Duodenal mucosa (tissue), 2 donors: ENCODE measurements at regions not wholly inside any gene's neighbourhood (a gene's known extent, or its start where the extent isn't known, plus 50 kb on each side); places are given as distances from the start of the nearest gene placed in this dataset.

Experiments
- H3K27ac ChIP-seq: one replicate; pipeline ENCODE4 v1.7.0; 2013; ENCODE audit warnings: low read depth, low read length
- H3K27me3 ChIP-seq, 2 donors: one replicate each; pipeline ENCODE4 v1.7.0; 2013; ENCODE audit warnings: low read length in 2 of 2, control low read depth in 1 of 2; ENCODE audit not compliant: insufficient read depth in 2 of 2, control insufficient read depth in 1 of 2
- H3K36me3 ChIP-seq, 2 donors: one replicate each; pipeline ENCODE4 v1.7.0; 2013; ENCODE audit warnings: low read length in 2 of 2, control low read depth in 1 of 2; ENCODE audit not compliant: insufficient read depth in 2 of 2, control insufficient read depth in 1 of 2
- H3K4me1 ChIP-seq, 2 donors: one replicate each; pipeline ENCODE4 v1.7.0; 2013; ENCODE audit warnings: low read length in 2 of 2, control low read depth in 1 of 2; ENCODE audit not compliant: insufficient read depth in 2 of 2, control insufficient read depth in 1 of 2
- H3K4me3 ChIP-seq, 2 donors: one replicate each; pipeline ENCODE4 v1.7.0; 2013; ENCODE audit warnings: low read length in 2 of 2, low read depth in 1 of 2
- H3K9ac ChIP-seq, 2 donors: one replicate each; pipeline ENCODE4 v1.7.0; 2013; ENCODE audit warnings: low read length in 2 of 2, low read depth in 1 of 2
- H3K9me3 ChIP-seq, 2 donors: one replicate each; pipeline ENCODE4 v1.7.0; 2013; ENCODE audit warnings: low read length in 2 of 2, control low read depth in 1 of 2; ENCODE audit not compliant: control insufficient read depth in 1 of 2

- H3K27me3 ChIP-seq: no peaks in the 10 kb centered on the region
- H3K36me3 ChIP-seq: no peaks in the 10 kb centered on the region
- no peaks in the 10 kb centered on the region for H3K9me3 ChIP-seq
- H3K27ac ChIP-seq: no peak overlapping the region
- H3K4me3 ChIP-seq: no peak overlapping the region
- H3K4me1 ChIP-seq: no peaks in the 10 kb centered on the region
- no peak overlapping the region for H3K9ac ChIP-seq
Measured at GRCh38 chr4:137468836-137469235, 63.5 kb downstream of the PCDH18 start.

- H3K9me3 ChIP-seq: peaks cover 0 to 3% of the 10 kb centered on the region in 2 donors
- H3K4me3 ChIP-seq: no peak overlapping the region
- H3K9ac ChIP-seq: no peak overlapping the region
- H3K27me3 ChIP-seq: no peaks in the 10 kb centered on the region
- no peak overlapping the region for H3K27ac ChIP-seq
- no peaks in the 10 kb centered on the region for H3K36me3 ChIP-seq
- no peaks in the 10 kb centered on the region for H3K4me1 ChIP-seq
Measured at GRCh38 chr4:137467537-137467936, 64.8 kb downstream of the PCDH18 start.

- H3K27me3 ChIP-seq: no peaks in the 10 kb centered on the region
- no peak overlapping the region for H3K9ac ChIP-seq
- H3K4me3 ChIP-seq: no peak overlapping the region
- no peaks in the 10 kb centered on the region for H3K36me3 ChIP-seq
- H3K27ac ChIP-seq: no peak overlapping the region
- no peaks in the 10 kb centered on the region for H3K4me1 ChIP-seq
- peaks cover 0 to 3% of the 10 kb centered on the region in 2 donors for H3K9me3 ChIP-seq
Measured at GRCh38 chr4:137463377-137464003, 68.8 kb downstream of the PCDH18 start.

- H3K9me3 ChIP-seq: no peaks in the 10 kb centered on the region
- H3K9ac ChIP-seq: no peak overlapping the region
- no peak overlapping the region for H3K27ac ChIP-seq
- H3K27me3 ChIP-seq: no peaks in the 10 kb centered on the region
- H3K4me1 ChIP-seq: no peaks in the 10 kb centered on the region
- no peaks in the 10 kb centered on the region for H3K36me3 ChIP-seq
- H3K4me3 ChIP-seq: no peak overlapping the region
Measured at GRCh38 chr4:137455647-137456321, 76.5 kb downstream of the PCDH18 start.

GRCh38 chr4:137454767-137455166 lies 77.5 kb downstream of the PCDH18 start:
- Histone ChIP-seq H3K9ac (no peak overlapping the region), H3K36me3 (no peaks in the 10 kb centered on the region), H3K9me3 (no peaks in the 10 kb centered on the region), H3K4me3 (no peak overlapping the region), H3K27me3 (no peaks in the 10 kb centered on the region), H3K27ac (no peak overlapping the region), H3K4me1 (no peaks in the 10 kb centered on the region)

GRCh38 chr4:137452799-137453198 lies 79.5 kb downstream of the PCDH18 start:
- Histone ChIP-seq H3K36me3 (no peaks in the 10 kb centered on the region), H3K4me3 (no peak overlapping the region), H3K9ac (no peak overlapping the region), H3K27ac (no peak overlapping the region), H3K9me3 (no peaks in the 10 kb centered on the region), H3K4me1 (no peaks in the 10 kb centered on the region), H3K27me3 (no peaks in the 10 kb centered on the region)

- Histone ChIP-seq H3K4me3 (no peak overlapping the region), H3K27ac (no peak overlapping the region), H3K4me1 (no peaks in the 10 kb centered on the region), H3K9ac (no peak overlapping the region), H3K27me3 (no peaks in the 10 kb centered on the region), H3K9me3 (no peaks in the 10 kb centered on the region), H3K36me3 (no peaks in the 10 kb centered on the region)
Measured at GRCh38 chr4:137451172-137451825, 81.0 kb downstream of the PCDH18 start.

GRCh38 chr4:137448402-137448801 lies 83.9 kb downstream of the PCDH18 start:
- no peaks in the 10 kb centered on the region for H3K27me3 ChIP-seq
- no peaks in the 10 kb centered on the region for H3K4me1 ChIP-seq
- H3K27ac ChIP-seq: no peak overlapping the region
- no peaks in the 10 kb centered on the region for H3K9me3 ChIP-seq
- no peaks in the 10 kb centered on the region for H3K36me3 ChIP-seq
- no peak overlapping the region for H3K9ac ChIP-seq
- H3K4me3 ChIP-seq: no peak overlapping the region

GRCh38 chr4:137446071-137446470 lies 86.2 kb downstream of the PCDH18 start:
- Histone ChIP-seq H3K4me1 (no peaks in the 10 kb centered on the region), H3K9me3 (no peaks in the 10 kb centered on the region), H3K27ac (no peak overlapping the region), H3K4me3 (no peak overlapping the region), H3K27me3 (no peaks in the 10 kb centered on the region), H3K9ac (no peak overlapping the region), H3K36me3 (no peaks in the 10 kb centered on the region)

GRCh38 chr4:137443031-137443800 lies 89.1 kb downstream of the PCDH18 start:
- H3K4me1 ChIP-seq: no peaks in the 10 kb centered on the region
- H3K27me3 ChIP-seq: no peaks in the 10 kb centered on the region
- no peak overlapping the region for H3K4me3 ChIP-seq
- no peak overlapping the region for H3K27ac ChIP-seq
- no peaks in the 10 kb centered on the region for H3K9me3 ChIP-seq
- H3K9ac ChIP-seq: no peak overlapping the region
- H3K36me3 ChIP-seq: no peaks in the 10 kb centered on the region
